ENCODE measurements at regions not wholly inside any gene's neighbourhood (a gene's known extent, or its start where the extent isn't known, plus 50 kb on each side); places are given as distances from the start of the nearest gene placed in this dataset.

DNA sequence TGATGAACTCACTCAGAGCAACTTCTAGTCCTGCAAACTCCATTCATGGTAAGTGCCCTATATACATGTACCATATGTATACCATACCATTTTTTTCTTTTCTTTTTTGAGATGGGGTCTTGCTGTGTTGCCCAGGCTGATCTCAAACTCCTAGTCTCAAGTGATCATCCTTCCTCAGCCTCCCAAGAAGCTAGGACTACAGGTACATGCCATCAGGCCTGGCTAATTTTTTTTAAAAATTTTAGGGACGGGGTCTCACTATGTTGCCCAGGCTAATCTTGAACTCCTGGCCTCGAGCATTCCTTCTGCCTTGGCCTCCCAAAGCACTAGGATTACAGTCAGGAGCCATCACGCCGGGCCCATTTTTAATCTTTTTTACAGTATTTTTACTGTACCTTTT lies 67.3 kb upstream of the MFGE8 start:
- no peak for DNase-seq (ENCODE audit: low spot score in 2 of 2)
- TF ChIP-seq, protein P1, sequence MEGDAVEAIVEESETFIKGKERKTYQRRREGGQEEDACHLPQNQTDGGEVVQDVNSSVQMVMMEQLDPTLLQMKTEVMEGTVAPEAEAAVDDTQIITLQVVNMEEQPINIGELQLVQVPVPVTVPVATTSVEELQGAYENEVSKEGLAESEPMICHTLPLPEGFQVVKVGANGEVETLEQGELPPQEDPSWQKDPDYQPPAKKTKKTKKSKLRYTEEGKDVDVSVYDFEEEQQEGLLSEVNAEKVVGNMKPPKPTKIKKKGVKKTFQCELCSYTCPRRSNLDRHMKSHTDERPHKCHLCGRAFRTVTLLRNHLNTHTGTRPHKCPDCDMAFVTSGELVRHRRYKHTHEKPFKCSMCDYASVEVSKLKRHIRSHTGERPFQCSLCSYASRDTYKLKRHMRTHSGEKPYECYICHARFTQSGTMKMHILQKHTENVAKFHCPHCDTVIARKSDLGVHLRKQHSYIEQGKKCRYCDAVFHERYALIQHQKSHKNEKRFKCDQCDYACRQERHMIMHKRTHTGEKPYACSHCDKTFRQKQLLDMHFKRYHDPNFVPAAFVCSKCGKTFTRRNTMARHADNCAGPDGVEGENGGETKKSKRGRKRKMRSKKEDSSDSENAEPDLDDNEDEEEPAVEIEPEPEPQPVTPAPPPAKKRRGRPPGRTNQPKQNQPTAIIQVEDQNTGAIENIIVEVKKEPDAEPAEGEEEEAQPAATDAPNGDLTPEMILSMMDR (IDR thresholded peaks at IDR 0.05) = no peak
- no peak for TF ChIP-seq POLR2A (IDR thresholded peaks at IDR 0.05)
- no peak overlapping the region for H3K4me3 ChIP-seq (ENCODE audit: low read depth, poor library complexity, severe bottlenecking)
- intact Hi-C loops (cut with DNase I; ENCODE audit: low total_unique reads) = no loop called here
- WGBS, 2 donors = 83 to 95% methylated on average over 4 of the region's 4 CpGs

- H3K4me3 ChIP-seq (ENCODE audit: low read depth, poor library complexity, severe bottlenecking) = no peak overlapping the region
- intact Hi-C loops (cut with DNase I; ENCODE audit: low total_unique reads) = no loop called here
- TF ChIP-seq, protein P1 (IDR thresholded peaks at IDR 0.05) = no peak
- TF ChIP-seq POLR2A (IDR thresholded peaks at IDR 0.05) = no peak
- WGBS, 2 donors = 81% methylated on average over 15 of the region's 15 CpGs
- DNase-seq (ENCODE audit: low spot score in 2 of 2) = peak in 1 of 2 donors; percentile 73
Measured at GRCh38 chr15:88981244-88982215, 68.4 kb upstream of the MFGE8 start.

DNA sequence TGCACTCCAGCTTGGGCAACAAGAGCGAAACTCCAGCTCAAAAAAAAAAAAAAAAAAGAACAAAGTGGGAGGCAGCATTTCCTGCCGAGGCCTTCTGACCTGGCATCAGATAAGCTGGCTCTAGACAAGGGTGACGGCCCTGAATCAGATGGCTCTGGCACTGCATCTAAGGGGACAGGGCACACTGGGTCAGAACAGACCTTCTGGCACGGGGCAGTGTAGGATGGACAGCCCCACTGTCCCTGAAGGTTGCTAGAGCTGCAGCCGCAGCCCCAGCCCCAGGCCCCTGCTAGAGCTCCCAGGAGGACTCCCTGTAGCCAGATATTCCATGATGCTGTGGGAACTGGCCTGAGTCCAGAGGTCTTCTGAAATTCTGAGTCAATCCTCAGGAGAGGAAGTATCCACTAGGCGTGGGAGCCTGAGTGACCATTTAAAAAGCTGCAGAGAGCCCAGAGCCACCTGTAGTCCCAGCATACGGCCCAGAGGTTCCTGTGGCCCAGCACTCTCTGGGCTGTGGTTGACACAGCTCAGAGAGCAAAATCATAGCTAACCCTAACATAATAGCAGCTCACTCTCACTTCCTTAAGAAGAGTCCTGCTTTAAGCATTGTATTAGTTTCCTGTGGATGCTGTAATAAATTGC lies 69.2 kb upstream of the MFGE8 start:
- WGBS, 2 donors = 43 to 70% methylated on average over 7 of the region's 7 CpGs
- intact Hi-C loops (cut with DNase I; ENCODE audit: low total_unique reads) = no loop called here
- DNase-seq (ENCODE audit: low spot score in 2 of 2) = peak; percentile 43 to 86
- H3K4me3 ChIP-seq (ENCODE audit: low read depth, poor library complexity, severe bottlenecking) = no peak overlapping the region
- no peak for TF ChIP-seq POLR2A (IDR thresholded peaks at IDR 0.05)
- TF ChIP-seq, protein P1 (IDR thresholded peaks at IDR 0.05) = no peak

DNA sequence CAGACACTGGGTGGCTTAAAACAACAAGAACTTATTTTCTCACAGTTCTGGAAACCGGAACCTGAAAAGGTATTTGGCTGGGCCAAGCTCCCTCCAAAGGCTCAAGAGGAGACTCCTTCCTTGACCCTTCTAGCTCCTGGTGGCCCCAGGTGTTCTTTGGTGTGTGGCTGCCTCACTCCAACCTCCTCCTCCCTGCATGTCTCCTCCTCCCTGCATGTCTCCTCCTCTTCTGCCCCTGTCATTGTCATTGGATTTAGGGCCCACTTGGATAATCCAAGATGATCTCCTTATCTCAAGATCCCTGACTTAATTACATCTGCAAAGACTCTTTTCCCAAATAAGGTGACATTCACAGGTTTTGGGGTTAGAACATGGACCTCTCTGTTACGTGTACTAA lies 69.8 kb upstream of the MFGE8 start:
- intact Hi-C loops (cut with DNase I; ENCODE audit: low total_unique reads) = no loop called here
- no peak for TF ChIP-seq POLR2A (IDR thresholded peaks at IDR 0.05)
- TF ChIP-seq, protein P1 (IDR thresholded peaks at IDR 0.05) = no peak
- no peak overlapping the region for H3K4me3 ChIP-seq (ENCODE audit: low read depth, poor library complexity, severe bottlenecking)
- peak in 1 of 2 donors; percentile 42 for DNase-seq (ENCODE audit: low spot score in 2 of 2)
- 80 to 93% methylated on average over 2 of the region's 2 CpGs for WGBS, 2 donors

- no peak for DNase-seq (ENCODE audit: low spot score in 2 of 2)
- intact Hi-C loops (cut with DNase I; ENCODE audit: low total_unique reads) = no loop called here
- WGBS, 2 donors = 95 to 98% methylated on average over 9 of the region's 9 CpGs
- no peak overlapping the region for H3K4me3 ChIP-seq (ENCODE audit: low read depth, poor library complexity, severe bottlenecking)
- no peak for TF ChIP-seq POLR2A (IDR thresholded peaks at IDR 0.05)
- TF ChIP-seq, protein P1 (IDR thresholded peaks at IDR 0.05) = no peak
Measured at GRCh38 chr15:88983861-88984429, 70.8 kb upstream of the MFGE8 start.
